HG02763 (cell line): ENCODE measurements at regions not wholly inside any gene's neighbourhood (a gene's known extent, or its start where the extent isn't known, plus 50 kb on each side); places are given as distances from the start of the nearest gene placed in this dataset.
"Not testable (repeated sequence)": the region's sequence is repeated elsewhere in the genome, so short reads cannot be mapped to it uniquely, and the experiment has no call there.

Experiments
- ATAC-seq: cut with Tn5 transposase; IDR thresholded peaks from one replicate; pipeline ENCODE4 v1.9.1; 2021; ENCODE audit warnings: mild to moderate bottlenecking, moderate library complexity; ENCODE audit not compliant: unreplicated experiment

DNA sequence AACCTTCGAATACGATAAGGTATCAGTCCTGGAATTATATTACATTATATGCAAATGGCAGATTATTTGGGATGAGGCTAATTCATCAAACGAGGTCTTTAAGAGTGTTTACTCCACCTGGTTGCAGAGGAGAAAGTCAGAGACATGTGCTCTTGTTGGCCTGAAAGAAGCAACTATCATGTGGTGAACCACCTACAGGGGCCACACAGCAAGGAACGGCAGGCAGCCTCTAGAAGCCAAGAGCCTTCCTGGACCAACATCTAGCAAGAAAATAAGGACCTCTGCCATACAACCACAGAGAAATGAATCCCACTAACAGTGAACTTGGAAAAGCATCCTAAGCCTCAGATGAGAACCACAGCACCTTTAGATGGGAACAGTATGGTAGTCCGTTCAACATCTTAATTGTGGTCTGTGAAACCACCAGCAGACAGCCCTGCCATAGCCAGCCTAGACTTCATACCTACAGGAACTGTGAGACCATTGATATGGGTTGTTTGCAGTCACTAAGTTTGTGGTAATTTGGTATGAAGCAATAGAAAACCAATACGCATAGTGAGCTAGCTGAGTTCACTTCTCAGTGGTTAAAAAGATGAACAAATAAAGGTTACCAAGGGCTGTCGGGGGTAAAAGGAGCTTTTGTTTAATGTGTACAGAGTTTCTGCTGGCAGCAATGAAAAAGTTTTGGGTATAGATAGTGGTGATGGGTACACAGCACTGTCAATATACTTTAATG, 345.7 kb upstream of the RUNX1 start:
- no peak for ATAC-seq

DNA sequence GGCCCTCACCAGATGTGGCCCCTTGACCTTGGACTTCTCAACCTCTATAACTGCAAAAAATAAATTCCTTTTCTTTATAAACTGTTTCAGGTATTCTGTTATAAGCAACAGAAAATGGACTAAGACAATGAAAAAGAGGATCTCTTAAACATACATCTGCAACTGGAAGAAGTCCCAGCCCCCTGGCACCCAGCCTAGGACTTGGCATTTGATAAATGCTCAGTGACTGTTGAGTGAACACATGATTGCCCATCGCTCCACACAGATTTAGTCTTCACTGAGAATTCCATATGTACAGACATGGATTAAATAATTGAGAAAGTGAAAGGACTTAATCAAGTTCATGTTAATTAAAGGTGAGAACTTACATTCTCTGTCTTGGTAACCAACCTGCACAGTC, 344.9 kb upstream of the RUNX1 start:
- no peak for ATAC-seq

DNA sequence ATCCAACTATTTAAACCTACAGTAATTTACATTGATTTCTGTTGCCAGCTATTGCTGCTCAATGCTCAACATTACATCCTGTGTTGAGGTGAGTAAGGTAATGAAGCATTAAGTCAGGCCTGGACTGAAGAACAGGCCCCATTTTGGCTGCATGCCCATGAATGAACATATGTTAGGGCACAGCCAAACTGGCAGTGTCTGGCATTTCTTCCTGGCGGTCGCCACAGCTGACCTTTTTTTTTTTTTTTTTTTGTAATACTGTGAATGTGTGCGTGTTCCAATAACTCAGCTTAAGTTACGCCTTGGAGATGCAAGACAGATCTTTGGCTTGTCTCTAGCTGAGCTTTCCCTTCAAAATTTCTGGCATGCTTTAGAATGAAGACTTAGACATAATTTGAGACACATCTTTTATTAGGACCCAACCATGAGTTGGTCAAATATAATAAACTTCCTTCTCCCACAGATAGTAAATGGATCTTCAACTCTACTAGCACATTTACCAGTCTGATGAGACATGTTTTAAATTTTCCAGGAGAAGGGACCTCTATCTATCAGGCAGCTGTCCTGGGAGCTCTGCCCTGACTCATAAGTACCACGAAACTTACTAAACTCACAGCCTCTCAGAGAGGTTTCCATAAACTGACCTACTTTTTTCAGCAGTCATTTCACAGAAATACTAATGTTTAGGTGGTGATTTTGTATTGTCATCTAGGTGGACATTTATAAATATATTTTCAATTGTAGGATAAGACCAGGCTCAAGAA, 341.1 kb upstream of the RUNX1 start:
- ATAC-seq = no peak

DNA sequence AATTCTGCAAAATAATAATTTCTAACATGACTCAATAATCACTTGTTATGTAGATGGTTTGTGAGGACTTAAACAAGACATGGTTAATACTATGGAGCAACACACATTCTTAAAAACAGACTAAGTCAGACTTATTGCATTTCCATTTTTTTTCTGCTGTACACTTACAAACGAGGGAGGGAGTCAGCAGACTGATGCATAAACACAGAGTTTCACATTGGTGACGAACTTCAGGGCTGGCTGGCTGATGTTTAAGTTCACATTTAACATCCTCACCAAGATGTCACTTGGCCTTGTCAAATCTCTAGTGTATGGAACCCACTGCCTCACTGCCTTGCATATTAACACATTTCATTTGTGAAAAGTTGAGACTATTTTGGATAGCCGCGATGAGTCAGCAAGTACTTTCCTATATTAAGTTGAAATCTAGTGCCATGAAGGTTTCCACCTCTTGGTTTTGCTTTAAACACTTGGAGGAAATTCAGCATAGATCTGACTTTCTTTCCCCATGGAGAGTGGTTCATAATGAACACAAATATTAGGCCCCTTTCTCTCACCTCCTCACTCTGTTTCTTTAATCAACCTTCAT, 337.5 kb upstream of the RUNX1 start:
- ATAC-seq = no peak

DNA sequence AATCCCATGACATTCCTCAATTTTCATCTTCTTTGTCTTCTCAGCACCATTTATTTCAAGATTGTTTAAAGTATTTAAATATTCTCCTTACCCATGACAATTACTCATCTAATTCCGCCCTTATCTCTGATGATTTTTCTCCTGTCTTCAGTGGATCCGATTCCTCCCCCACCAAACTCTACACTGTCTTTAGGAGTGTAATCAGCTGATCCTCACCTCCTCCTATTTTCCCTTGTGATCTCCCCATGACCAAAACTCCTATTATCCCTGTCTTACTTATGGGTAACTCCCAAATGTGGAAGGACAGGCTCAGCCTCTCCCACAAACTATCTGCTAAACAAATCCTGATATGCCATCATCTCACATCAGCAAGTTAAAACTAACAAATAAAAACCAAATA, 335.3 kb upstream of the RUNX1 start:
- no peak for ATAC-seq

DNA sequence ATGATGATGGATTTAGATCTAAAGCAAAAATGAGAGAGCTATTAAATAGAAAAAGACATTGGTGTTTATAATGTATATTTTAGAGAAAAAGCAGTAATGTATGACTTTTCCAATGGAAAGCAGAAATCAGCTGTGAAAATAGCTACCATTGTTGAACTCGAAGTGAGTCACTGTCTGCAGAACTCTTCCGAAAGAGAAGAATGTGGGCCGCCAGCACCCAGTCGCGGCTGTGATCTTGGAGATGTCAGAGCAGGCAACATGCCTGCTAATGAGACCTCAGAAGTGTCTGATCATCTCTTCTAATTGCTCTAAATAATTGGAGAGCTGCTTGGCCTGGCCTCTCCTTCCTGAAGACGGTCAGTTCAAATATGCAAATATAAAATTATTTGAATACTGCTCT, 333.6 kb upstream of the RUNX1 start:
- no peak for ATAC-seq

DNA sequence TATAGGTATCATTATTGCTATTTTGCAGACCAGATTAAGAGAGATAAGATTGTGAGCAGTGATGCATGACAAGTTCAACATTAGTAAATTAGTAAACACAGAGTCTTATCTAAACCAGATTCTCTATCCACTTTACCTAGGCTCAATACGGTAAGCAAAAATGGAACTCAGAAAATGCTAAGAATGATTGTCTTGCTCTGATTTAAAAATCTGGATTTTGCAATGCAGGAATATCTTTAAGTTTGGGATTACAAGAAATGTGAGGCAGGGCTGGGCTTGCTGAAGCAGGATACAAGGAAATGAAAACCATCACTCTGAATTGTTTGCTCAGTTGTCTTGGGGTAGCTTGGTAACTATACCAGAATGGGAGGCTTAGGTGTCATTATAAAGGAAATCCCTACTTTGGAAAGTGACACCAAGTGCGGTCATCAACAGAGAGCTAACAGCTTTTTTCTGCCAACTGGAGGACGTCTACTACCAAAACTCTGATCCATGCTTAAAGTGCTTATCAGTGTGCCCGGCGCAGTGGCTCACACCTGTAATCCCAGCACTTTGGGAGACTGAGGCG, 332.7 kb upstream of the RUNX1 start:
- no peak for ATAC-seq

DNA sequence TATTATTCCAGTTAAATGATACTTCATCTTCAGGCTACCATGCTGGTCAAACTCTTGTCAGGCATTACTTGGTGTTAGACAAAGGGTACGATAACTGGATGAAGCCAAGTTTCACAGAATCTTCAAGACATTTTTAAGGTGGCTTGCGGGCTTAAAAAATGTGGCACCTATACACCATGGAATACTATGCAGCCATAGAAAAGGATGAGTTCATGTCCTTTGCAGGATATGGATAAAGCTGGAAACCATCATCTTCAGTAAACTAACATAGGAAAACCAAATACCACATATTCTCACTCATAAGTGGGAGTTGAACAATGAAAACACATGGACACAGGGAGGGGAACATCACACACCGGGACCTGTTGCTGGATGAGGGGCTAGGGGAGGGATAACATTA, 331.2 kb upstream of the RUNX1 start:
- not testable (repeated sequence) for ATAC-seq

DNA sequence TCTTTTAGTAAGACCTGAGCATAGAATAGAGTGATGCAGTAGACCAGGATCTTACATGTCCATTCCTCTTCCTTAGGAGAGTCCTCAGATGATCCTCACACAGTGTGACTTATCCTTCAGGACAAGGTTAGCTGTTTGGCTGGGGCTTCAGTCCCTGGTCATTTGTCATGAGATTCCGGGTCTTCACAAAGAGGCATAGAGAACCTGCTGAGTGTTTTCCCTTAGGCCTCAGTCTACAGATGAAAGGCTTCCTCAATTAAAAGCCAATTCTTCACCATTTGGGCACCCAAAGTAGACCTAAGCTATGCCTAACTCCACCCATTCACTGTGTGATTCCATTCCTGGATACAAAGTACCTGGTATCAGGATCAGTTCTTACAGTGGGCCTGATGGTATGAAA, 329.8 kb upstream of the RUNX1 start:
- no peak for ATAC-seq

DNA sequence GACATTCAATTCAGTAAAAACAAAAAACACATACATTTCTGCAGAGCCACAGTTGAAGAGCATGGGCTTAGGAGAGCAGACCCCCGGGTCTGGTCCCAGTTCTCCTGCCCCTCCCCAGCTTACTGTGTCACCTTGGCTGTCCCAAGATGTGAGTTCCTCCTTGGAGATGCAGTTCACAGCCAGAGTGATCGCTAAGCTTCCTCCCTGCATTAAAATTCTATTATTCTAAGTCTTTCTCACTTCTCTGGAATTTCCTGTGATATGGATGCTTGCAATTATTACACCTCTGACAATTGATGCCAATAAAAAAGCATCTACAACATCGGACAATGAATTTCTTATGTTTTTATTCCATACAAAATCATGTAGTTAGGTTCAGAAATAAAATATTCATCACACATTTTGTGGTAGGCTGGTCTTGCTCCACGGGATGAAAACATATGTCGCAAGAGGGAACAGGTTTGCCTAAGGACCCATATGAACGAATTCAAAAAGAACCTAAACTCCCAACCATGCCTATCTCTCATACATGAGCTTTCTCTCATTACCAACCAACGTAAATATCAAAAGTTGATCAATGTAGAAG, 328.5 kb upstream of the RUNX1 start:
- ATAC-seq = no peak

DNA sequence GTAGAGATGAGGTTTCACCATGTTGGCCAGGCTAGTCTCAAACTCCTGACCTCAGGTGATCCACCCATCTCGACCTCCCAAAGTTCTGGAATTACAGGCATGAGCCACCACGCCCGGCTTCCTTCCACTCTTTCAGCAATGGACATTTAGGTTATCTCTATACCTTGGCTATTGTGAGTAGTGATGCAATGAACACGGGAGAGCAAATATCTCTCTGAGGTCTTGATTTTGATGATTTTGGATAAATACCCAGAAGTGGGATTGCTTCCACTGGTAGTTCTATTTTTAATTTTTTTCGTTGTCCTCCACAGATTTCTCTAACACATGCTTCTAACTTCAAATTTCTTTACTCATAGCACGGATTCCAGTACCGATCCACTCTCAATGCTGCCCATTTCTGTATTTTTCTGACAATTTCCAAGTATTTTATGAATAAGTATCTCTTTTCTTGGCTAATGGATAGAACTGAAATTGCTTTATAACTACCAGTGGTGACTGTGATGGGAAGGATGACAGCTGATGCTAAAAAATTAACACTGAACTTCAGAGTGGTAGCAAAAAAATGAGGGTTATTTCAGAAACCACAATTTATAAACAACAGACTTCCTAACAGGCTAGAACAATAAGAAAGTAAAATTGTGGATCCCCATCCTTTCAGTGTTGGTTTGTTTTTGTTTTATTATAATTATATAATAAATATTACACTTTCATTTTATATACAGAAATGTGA, 327.5 kb upstream of the RUNX1 start:
- no peak for ATAC-seq

DNA sequence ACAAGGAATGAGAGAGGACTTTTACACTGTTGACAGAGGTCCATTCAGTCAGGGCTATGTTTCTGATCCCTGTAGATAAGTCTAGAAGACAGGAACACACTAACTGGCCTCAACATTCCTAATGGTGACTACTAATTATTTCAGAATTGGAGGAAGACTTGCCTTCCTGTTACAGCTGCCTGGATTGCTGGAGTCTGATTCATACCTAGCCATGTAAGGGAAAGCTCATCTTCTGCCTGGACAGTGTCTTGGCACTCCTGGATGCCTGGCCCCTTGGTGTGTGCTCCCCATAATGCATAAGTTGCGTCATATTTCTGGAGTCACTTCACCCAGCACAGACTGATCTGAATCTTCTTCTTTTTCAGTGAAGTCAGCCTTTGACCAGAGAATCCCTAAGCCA, 326.0 kb upstream of the RUNX1 start:
- no peak for ATAC-seq

DNA sequence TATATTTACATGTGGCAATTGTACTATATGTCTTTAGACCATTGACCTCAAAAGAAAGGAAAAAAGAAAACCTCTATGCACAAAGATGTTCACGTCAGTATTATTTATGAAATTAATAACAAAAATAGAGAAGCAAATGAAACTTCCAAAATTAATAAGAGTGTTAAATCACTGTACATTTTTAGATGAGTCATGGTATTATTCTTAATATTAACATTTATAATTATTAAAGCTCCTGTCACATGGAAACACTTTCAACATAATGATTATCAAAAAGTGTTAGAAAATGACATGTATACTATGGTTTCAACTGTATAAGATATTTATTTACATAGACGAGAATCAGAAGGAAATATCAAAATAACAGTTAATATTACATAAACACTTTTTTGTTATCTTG, 324.9 kb upstream of the RUNX1 start:
- ATAC-seq = no peak

DNA sequence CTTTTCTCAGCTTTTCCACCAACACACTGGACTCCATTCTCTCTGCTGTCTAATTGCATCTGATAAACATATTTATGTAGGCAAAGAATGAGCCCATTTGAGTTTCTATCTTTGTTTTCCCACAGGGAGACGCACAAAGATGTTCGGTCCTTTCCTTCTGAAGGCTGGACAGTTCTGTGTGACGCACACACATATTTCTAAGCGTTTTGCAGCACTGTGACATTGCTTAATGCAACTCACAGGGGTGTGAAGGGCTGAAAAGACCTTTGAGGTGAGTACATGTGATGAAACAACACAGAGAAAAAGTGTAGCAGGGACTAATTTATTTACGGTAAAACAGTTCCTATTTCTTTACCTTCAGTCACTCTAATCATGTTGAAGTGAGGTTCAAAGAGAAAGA, 323.1 kb upstream of the RUNX1 start:
- no peak for ATAC-seq

DNA sequence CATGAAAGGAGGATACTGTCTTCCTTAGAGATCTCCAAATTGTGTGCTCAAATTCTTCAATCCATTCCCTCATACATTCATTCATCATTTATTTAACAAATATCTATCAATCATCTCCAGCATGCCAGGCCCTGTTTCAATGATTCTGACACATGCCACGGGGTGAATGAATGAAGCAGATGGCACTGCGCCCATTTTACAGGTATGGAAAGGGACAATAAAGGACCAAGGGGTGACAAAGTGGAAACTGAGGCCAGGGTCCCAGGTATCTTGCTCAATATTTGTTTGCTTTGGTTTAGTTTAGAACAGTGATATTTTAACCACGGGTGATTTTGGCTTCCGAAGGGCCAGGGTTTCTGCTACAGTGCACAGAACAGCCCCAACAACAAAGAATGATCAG, 321.6 kb upstream of the RUNX1 start:
- no peak for ATAC-seq

DNA sequence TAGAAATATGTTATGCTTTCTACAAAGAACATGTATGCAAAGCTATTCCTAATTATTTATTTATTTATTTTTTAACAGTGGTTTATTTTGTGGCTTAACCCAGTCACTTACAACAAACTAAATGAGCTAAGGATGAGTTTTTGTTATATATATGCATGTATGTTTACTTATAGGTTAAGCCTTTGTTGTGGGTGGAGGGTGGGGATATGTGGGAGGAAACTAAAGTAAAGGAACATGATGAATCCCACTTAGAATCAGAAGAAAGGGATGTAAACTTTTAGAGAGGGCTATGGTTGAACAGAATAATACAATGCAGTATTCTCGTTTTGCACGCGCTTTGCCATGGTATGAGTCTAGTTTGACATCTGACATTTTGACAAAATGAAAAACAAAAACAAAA, 321.0 kb upstream of the RUNX1 start:
- ATAC-seq = no peak

DNA sequence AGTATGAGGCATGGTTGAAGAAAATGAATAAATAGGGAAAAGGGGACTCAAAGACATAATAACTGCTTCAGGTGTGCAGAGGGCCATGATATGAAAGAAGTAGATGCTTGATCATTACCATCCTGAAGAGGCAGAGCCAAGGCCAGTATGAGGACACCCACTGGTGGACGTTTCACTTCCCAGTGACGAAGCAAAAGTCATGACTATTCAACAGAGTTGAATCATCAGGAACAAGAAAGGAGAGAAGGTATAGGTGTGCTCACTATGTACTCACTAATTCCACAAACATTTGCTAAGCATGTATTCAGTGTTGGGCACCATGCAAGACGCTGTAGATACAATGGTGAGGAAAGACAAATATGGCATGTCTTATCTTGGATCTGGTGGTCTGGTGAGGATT, 319.2 kb upstream of the RUNX1 start:
- no peak for ATAC-seq

DNA sequence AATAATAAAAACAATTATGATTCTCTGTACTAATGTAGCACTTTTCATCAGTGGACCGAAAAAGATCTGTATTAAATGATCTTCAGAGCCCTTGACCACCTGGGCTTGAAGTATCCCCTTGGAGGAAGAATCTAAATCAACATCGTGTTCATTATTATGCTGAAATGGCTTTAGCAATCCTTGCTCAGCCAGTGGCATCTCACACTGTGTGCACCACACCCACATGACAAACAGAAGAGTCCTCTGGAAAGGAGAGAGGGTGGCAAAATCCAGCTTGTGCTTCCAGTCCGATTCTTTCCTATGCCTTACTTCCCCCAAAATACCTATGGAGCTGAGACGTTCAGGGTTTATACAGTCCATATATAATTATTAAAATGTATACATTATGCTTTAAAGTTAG, 318.5 kb upstream of the RUNX1 start:
- ATAC-seq = no peak

DNA sequence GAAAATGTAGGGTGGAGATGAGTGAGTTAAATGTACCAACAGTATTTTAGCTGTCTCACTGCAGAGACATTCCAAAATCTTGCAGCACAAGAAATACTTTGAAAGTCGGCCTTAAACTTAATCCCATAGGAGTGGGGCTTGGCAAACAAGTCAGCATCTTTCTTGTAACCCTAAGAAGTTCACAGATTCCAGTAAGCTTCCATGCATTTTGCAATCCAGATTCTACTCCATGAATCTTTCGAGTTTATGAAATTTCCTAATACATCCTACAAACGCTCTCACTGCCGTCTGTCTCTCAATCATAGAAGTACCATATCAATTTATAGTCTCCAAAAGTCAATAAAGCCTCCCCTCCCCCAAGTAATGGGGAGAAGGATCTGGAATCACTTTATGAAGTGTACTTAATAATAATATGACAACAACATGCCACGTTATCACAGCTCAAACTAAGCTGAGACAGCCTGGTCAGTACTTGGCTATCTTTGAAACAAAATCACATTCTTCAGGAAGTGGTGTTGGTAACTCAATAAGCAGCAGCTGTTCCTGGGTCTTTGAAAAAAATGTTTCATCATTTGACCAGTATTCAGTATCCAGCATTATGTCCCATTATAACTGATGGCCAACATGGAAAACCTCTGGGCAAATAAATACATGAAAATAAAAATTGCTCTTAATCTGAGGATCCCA, 317.4 kb upstream of the RUNX1 start:
- ATAC-seq = no peak

DNA sequence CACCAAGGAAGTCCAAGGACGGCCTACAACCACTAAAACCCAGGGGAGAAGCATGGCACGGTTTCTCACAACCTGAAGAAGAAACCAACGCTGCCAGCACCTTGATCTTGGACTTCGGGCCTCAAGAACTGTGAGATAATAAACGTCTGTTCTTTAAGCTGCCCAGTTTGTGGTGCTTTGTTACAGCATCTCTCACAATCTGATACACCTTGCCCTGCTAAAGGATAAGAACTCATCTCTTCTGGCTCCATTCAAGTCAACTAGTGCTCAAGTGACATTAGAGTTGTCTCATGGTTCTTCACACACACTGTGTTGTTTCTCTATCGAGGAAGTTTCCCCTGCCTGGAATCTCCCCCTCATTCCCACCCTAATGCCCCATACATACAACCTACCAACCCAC, 314.4 kb upstream of the RUNX1 start:
- ATAC-seq = no peak
